Astrocyte of the spinal cord (primary cell): ENCODE measurements at regions not wholly inside any gene's neighbourhood (a gene's known extent, or its start where the extent isn't known, plus 50 kb on each side); places are given as distances from the start of the nearest gene placed in this dataset.

ENCODE experiments used
- DNase-seq: peaks from one replicate; pipeline ENCODE4 v3.0.0; 2011; ENCODE audit warnings: low read depth, low spot score
- H3K4me3 ChIP-seq: 2 replicates; pipeline ENCODE4 v1.5.1; 2011; ENCODE audit warnings: low read depth, mild to moderate bottlenecking, low read length, moderate library complexity
- CTCF ChIP-seq: IDR thresholded peaks from 2 replicates; pipeline ENCODE4 v1.5.1; 2012; ENCODE audit warnings: low read depth, mild to moderate bottlenecking, low read length, inconsistent platforms
- in situ Hi-C: cut with HindIII; loops from 2 replicates; pipeline ENCODE4 v1.10.0; 2017; ENCODE audit warnings: low sequenced_read_pairs

GRCh38 chr9:2411459-2412215 lies 209.9 kb upstream of the VLDLR start:
- H3K4me3 ChIP-seq = no peak overlapping the region
- no peak for TF ChIP-seq CTCF
- DNase-seq = peak; percentile 63
- in situ Hi-C loops = no loop called here

DNA sequence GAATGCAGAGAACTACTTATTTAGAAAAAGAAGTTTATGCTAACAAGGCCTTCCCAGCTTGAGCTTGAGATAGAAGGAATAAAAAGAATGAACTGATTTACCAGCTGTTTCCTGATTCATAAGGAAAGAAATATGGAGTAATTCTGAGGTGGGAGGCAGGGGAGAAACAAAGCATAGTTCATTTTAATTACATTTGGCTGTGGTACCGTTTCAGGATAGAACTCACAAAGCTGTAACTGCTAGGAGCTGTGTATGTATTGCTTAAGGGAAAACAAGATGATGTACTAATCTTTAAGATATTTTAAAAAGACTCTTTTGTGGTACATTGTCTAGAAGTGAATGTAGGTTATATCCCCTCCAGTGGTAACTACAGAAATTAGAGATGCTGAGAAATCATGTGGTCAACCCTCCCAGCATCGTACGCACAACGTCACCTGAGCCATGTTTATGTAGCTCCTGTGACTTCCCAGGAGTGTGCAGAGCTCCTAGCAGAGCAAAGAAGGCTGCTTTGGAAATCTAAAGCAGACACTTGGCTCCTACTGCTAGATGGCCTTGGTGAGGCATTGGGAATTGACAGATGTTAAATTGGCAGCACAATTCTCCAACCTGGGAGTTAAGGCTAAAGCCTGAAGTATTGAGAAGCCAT lies 208.3 kb upstream of the VLDLR start:
- in situ Hi-C loops = no loop called here
- no peak for DNase-seq

GRCh38 chr9:2414465-2414864 lies 207.1 kb upstream of the VLDLR start:
- TF ChIP-seq CTCF = no peak
- in situ Hi-C loops = no loop called here
- H3K4me3 ChIP-seq = no peak overlapping the region
- DNase-seq = peak; percentile 9

More for the DNA sequence above, 208.3 kb upstream of the VLDLR start:
- no peak overlapping the region for H3K4me3 ChIP-seq
- TF ChIP-seq CTCF = no peak

DNA sequence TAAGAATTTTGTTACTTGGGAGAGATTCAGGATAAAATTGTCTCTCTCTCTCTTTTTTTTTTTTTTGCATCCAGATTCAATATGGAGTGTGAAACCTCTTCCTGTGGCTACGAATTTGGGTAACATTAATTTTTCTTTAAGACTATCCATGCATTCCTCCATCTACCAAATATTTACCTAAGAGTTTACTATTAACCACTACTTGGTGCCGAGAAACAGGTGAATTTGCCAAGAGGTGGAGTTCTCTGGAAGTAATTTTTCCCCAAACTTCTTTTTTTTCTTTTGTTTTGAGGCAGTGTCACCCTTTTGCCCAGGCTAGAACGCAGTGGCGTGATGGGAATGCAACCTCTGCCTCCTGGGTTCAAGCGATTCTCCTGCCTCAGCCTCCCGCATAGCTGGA lies 206.3 kb upstream of the VLDLR start:
- no peak for DNase-seq
- TF ChIP-seq CTCF = no peak
- in situ Hi-C loops = no loop called here
- no peak overlapping the region for H3K4me3 ChIP-seq

- H3K4me3 ChIP-seq = no peak overlapping the region
- in situ Hi-C loops = no loop called here
- DNase-seq = no peak
- TF ChIP-seq CTCF = no peak
Measured at GRCh38 chr9:2417730-2418129, 203.9 kb upstream of the VLDLR start.

- peak; percentile 91 for DNase-seq
- no peak for TF ChIP-seq CTCF
- in situ Hi-C loops = no loop called here
- no peak overlapping the region for H3K4me3 ChIP-seq
Measured at GRCh38 chr9:2418619-2419018, 203.0 kb upstream of the VLDLR start.
